K562 (cell line): ENCODE measurements at regions not wholly inside any gene's neighbourhood (a gene's known extent, or its start where the extent isn't known, plus 50 kb on each side); places are given as distances from the start of the nearest gene placed in this dataset.

ENCODE experiments used
- ATAC-seq: fragments of 200-7000 bp; cut with Tn5 transposase; 3 replicates; pipeline ENCODE4 v1.9.1; 2020; ENCODE audit warnings: moderate library complexity
- BruUV-seq: library from RNA; stranded (reverse); fragments of 400-500 nt; replicated peaks from 2 replicates; lab custom pipeline; 2021; lab: Mats Ljungman, UMichigan
- CTCF ChIA-PET: fragments of 300-600 bp; formaldehyde crosslinking; extraction: SDS; loops from one replicate; lab custom pipeline; 2021; ENCODE audit warnings: low intra/inter-chr PET ratio; lab: Yijun Ruan, JAX
- POLR2A ChIA-PET: fragments of 300-600, 350-650 bp; sonication (Branson Sonifier 250); formaldehyde crosslinking; extraction: SDS; loops from one replicate; lab custom pipeline; 2021; ENCODE audit warnings: antibody characterized with exemption, inconsistent platforms; lab: Yijun Ruan, JAX
- DNase-seq, 4 experiments: peaks; one replicate each; pipeline versions ENCODE4 v3.0.0 to v3.0.0-alpha.2; 2011 to 2018; ENCODE audit warnings: low spot score in 3 of 4, mixed read lengths in 3 of 4; ENCODE audit errors: extremely low read depth in 1 of 4
- FAIRE-seq: peaks from 2 replicates; lab custom pipeline; 2011; peaks lifted over from hg19 to GRCh38; lab: Jason Lieb, UNC
- H2AFZ ChIP-seq: 2 replicates; pipeline ENCODE4 v1.6.0; 2011; ENCODE audit warnings: low read depth, low read length, control low read depth, inconsistent platforms
- H3K27ac ChIP-seq: fragments of 200-600 bp; 3 replicates; pipeline ENCODE4 v1.8.0; 2011; ENCODE audit warnings: low read depth, mild to moderate bottlenecking, control low read depth, inconsistent platforms, low read length, moderate library complexity, mixed read lengths; ENCODE audit errors: extremely low read depth
- H3K27me3 ChIP-seq, 2 experiments: fragments of 300-600 bp in 1 of 2; 2 replicates in 1 of 2; 3 replicates in 1 of 2; pipeline versions ENCODE4 v1.6.0 to v1.8.0; 2011; ENCODE audit warnings: inconsistent platforms in 2 of 2, low read length in 2 of 2, mild to moderate bottlenecking in 1 of 2, mixed read lengths in 1 of 2, moderate library complexity in 1 of 2; ENCODE audit not compliant: control insufficient read depth in 2 of 2, insufficient read depth in 2 of 2
- H3K36me3 ChIP-seq: fragments of 300-600 bp; 3 replicates; pipeline ENCODE4 v1.8.0; 2011; ENCODE audit warnings: mild to moderate bottlenecking, low read length, inconsistent platforms; ENCODE audit not compliant: control insufficient read depth, insufficient read depth
- H3K4me1 ChIP-seq, 2 experiments: fragments of 200-600 bp in 1 of 2; replicated peaks in 1 of 2; 2 replicates in 1 of 2; 3 replicates in 1 of 2; pipeline versions ENCODE4 v1.5.1 to v1.8.0; 2011; ENCODE audit warnings: inconsistent platforms in 2 of 2, low read length in 2 of 2, mild to moderate bottlenecking in 1 of 2, mixed read lengths in 1 of 2, moderate library complexity in 1 of 2; ENCODE audit not compliant: control insufficient read depth in 2 of 2, insufficient read depth in 2 of 2
- H3K4me2 ChIP-seq: 2 replicates; pipeline ENCODE4 v1.6.1; 2011; ENCODE audit warnings: low read length, control low read depth, inconsistent platforms, mixed read lengths; ENCODE audit not compliant: insufficient read depth
- H3K4me3 ChIP-seq: fragments of 200-600 bp; sonication (generic), shearing (Covaris generic); 2 replicates; pipeline ENCODE4 v1.5.1; 2016; ENCODE audit warnings: control low read depth, inconsistent platforms
- H3K79me2 ChIP-seq: fragments of 200-600 bp; 3 replicates; pipeline ENCODE4 v1.8.0; 2011; ENCODE audit warnings: low read length, inconsistent platforms; ENCODE audit not compliant: control insufficient read depth, insufficient read depth
- H3K9ac ChIP-seq, 2 experiments: 2 replicates each; pipeline versions ENCODE4 v1.6.0 to v1.6.1; 2011; ENCODE audit warnings: low read depth in 2 of 2, low read length in 2 of 2, control low read depth in 1 of 2, inconsistent platforms in 1 of 2, mild to moderate bottlenecking in 1 of 2, mixed read lengths in 1 of 2; ENCODE audit not compliant: insufficient read depth in 1 of 2
- H3K9me1 ChIP-seq: one replicate; pipeline ENCODE4 v1.6.0; 2011; ENCODE audit warnings: inconsistent platforms, mild to moderate bottlenecking, low read length, moderate library complexity; ENCODE audit not compliant: control insufficient read depth, insufficient read depth
- H3K9me3 ChIP-seq: replicated peaks from 2 replicates; pipeline ENCODE4 v1.5.1; 2011; ENCODE audit warnings: low read depth, low read length, inconsistent platforms; ENCODE audit not compliant: control insufficient read depth, insufficient read depth
- H4K20me1 ChIP-seq: replicated peaks from 2 replicates; pipeline ENCODE4 v1.6.1; 2011; ENCODE audit warnings: low read length, inconsistent platforms, mixed read lengths; ENCODE audit not compliant: control insufficient read depth, insufficient read depth
- E2F1 ChIP-seq: sonication (generic); formaldehyde crosslinking; IDR thresholded peaks from 2 replicates; pipeline ENCODE4 v1.8.1; 2023; ENCODE audit warnings: mild to moderate bottlenecking, missing genetic modification reagents, moderate library complexity
- HNRNPUL1 ChIP-seq: fragments of 200-400 bp; formaldehyde crosslinking; IDR thresholded peaks from 2 replicates; pipeline ENCODE4 v1.6.1; 2017; ENCODE audit warnings: low read length
- ZC3H8 ChIP-seq: fragments of 450-650 bp; IDR thresholded peaks from 2 replicates; pipeline ENCODE4 v1.6.1; 2017
- WGBS: fragments of 100-300 bp; shearing (Covaris generic); methylation state at CpG from one replicate; pipeline ENCODE4 v1.1.6; 2016; ENCODE audit warnings: low coverage, mixed read lengths; ENCODE audit not compliant: insufficient coverage; ENCODE audit errors: missing lambda C conversion rate; 5-methylcytosine and 5-hydroxymethylcytosine counted together
- in situ Hi-C: fragments of 300-500 bp; cut with MboI; formaldehyde crosslinking; loops from 4 replicates; pipeline ENCODE4 v1.15.0; 2018; ENCODE audit warnings: inconsistent platforms, mixed read lengths
- intact Hi-C: fragments of 100-400 bp; cut with micrococcal nuclease; formaldehyde crosslinking; loops from 2 replicates; pipeline ENCODE4 v1.14.2; 2022
- TF ChIP-seq, protein P1 (sequence below): IDR thresholded peaks from 2 replicates; pipeline ENCODE4 v1.6.1; 2016; ENCODE audit warnings: missing genetic modification characterization, missing compliant biosample characterization

DNA sequence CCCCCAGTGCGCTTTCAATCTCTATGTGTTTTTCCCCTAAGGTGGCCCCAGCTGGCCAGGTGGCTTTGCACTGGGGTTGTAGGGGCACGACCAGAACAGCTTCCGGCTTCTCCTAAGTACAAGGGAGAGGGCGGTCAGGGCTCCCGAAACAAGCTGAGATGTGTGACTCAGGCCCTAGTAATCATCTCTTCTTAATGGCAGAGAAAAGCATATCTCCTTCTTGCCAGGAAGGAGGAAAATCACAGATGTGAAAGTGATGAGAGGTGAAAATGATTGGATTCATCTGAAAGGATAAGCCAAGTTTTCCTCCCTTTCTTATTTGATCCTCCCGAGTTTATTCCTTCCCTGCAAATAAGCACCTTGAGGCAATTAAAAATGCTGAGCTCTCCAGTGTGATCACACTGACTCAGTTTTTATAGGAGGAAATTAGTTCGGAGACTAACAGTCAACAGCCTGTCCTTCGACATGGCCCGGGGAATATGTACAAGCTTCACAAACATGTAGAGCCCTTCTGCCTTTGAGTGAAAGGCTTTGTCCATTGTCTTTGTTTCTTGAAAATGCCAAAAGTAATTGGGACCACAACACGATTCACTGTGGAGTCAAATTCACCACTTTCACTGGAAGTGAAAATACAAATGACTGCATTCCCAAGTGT lies 514.8 kb downstream of the PSAT1 start:
- H3K4me1 ChIP-seq = no peaks in the 10 kb centered on the region
- CTCF ChIA-PET = no interaction called here
- H3K4me2 ChIP-seq = no peak overlapping the region
- no peak overlapping the region for H2AFZ ChIP-seq
- ATAC-seq (no peak), FAIRE-seq (no peak), DNase-seq (no peak)
- intact Hi-C loops (no loop called here), in situ Hi-C loops (no loop called here)
- TF ChIP-seq E2F1 (CRISPR knock-in tag) (no peak), HNRNPUL1 (no peak), ZC3H8 (no peak)
- TF ChIP-seq, protein P1, sequence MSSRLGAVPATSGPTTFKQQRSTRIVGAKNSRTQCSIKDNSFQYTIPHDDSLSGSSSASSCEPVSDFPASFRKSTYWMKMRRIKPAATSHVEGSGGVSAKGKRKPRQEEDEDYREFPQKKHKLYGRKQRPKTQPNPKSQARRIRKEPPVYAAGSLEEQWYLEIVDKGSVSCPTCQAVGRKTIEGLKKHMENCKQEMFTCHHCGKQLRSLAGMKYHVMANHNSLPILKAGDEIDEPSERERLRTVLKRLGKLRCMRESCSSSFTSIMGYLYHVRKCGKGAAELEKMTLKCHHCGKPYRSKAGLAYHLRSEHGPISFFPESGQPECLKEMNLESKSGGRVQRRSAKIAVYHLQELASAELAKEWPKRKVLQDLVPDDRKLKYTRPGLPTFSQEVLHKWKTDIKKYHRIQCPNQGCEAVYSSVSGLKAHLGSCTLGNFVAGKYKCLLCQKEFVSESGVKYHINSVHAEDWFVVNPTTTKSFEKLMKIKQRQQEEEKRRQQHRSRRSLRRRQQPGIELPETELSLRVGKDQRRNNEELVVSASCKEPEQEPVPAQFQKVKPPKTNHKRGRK = no peak
- POLR2A ChIA-PET = no interaction called here
- H3K27me3 ChIP-seq = no peaks in the 10 kb centered on the region
- H3K9ac ChIP-seq = no peak overlapping the region
- no peak overlapping the region for H3K4me3 ChIP-seq
- H3K79me2 ChIP-seq = no peaks in the 10 kb centered on the region
- no peaks in the 10 kb centered on the region for H4K20me1 ChIP-seq
- H3K9me1 ChIP-seq = no peaks in the 10 kb centered on the region
- H3K9me3 ChIP-seq = no peaks in the 10 kb centered on the region
- H3K27ac ChIP-seq = no peak overlapping the region
- 5% methylated on average over 7 of the region's 10 CpGs for WGBS
- BruUV-seq = no TSS peak
- no peaks in the 10 kb centered on the region for H3K36me3 ChIP-seq
